HepG2 (cell line): ENCODE measurements at regions not wholly inside any gene's neighbourhood (a gene's known extent, or its start where the extent isn't known, plus 50 kb on each side); places are given as distances from the start of the nearest gene placed in this dataset.

ENCODE experiments used
- ATAC-seq: fragments of 200-7000 bp; cut with Tn5 transposase; 3 replicates; pipeline ENCODE4 v1.9.1; 2020; ENCODE audit warnings: mild to moderate bottlenecking, moderate library complexity
- BruUV-seq: library from RNA; stranded (reverse); fragments of 400-500 nt; replicated peaks from 2 replicates; lab custom pipeline; 2021; lab: Mats Ljungman, UMichigan
- CTCF ChIA-PET: fragments of 300-600 bp; formaldehyde crosslinking; extraction: SDS; loops from one replicate; lab custom pipeline; 2021; ENCODE audit warnings: low total read pairs, inconsistent platforms, low intra/inter-chr PET ratio; lab: Yijun Ruan, JAX
- POLR2A ChIA-PET: fragments of 350-600 bp; sonication (Branson Sonifier 250); formaldehyde crosslinking; loops from one replicate; lab custom pipeline; 2020; ENCODE audit warnings: antibody characterized with exemption, inconsistent platforms; lab: Yijun Ruan, JAX
- DNase-seq: peaks from one replicate; pipeline ENCODE4 v3.0.0-alpha.2; 2015; ENCODE audit warnings: low spot score
- FAIRE-seq: peaks from 3 replicates; lab custom pipeline; 2011; peaks lifted over from hg19 to GRCh38; lab: Jason Lieb, UNC
- H2AFZ ChIP-seq: one replicate; pipeline ENCODE4 v1.6.1; 2011; ENCODE audit warnings: low read length, inconsistent platforms
- H3K27ac ChIP-seq: fragments of 300-600 bp; 3 replicates; pipeline ENCODE4 v1.8.0; 2011; ENCODE audit warnings: mixed run types, mild to moderate bottlenecking, mixed read lengths, low read length, inconsistent platforms; ENCODE audit not compliant: insufficient read depth; ENCODE audit errors: extremely low read length
- H3K27me3 ChIP-seq, 2 experiments: fragments of 200-600 bp in 1 of 2; 2 replicates in 1 of 2; 3 replicates in 1 of 2; pipeline versions ENCODE4 v1.6.0 to v1.8.0; 2011; ENCODE audit warnings: low read length in 2 of 2, mild to moderate bottlenecking in 2 of 2, moderate library complexity in 2 of 2, inconsistent platforms in 1 of 2; ENCODE audit not compliant: insufficient read depth in 2 of 2, control insufficient read depth in 1 of 2
- H3K36me3 ChIP-seq, 2 experiments: fragments of 200-600 bp in 1 of 2; replicated peaks in 1 of 2; 2 replicates in 1 of 2; 3 replicates in 1 of 2; pipeline versions ENCODE4 v1.5.1 to v1.8.0; 2011; ENCODE audit warnings: low read length in 2 of 2, inconsistent platforms in 1 of 2; ENCODE audit not compliant: insufficient read depth in 2 of 2, control insufficient read depth in 1 of 2
- H3K4me1 ChIP-seq: 2 replicates; pipeline ENCODE4 v1.5.1; 2012; ENCODE audit warnings: low read length, inconsistent platforms; ENCODE audit not compliant: insufficient read depth
- H3K4me2 ChIP-seq: 2 replicates; pipeline ENCODE4 v1.6.0; 2011; ENCODE audit warnings: low read depth, low read length, inconsistent platforms
- H3K4me3 ChIP-seq, 3 experiments: fragments of 200-600 bp in 1 of 3; sonication (generic), shearing (Covaris generic) in 1 of 3; replicated peaks in 1 of 3; 2 replicates each; pipeline ENCODE4 v1.5.1; 2011 to 2016; ENCODE audit warnings: low read length in 3 of 3, inconsistent platforms in 2 of 3, low read depth in 2 of 3, mild to moderate bottlenecking in 2 of 3, control low read depth in 1 of 3, mixed read lengths in 1 of 3; ENCODE audit not compliant: insufficient read depth in 1 of 3
- H3K79me2 ChIP-seq: one replicate; pipeline ENCODE4 v1.6.1; 2011; ENCODE audit warnings: low read length, inconsistent platforms; ENCODE audit not compliant: insufficient read depth
- H3K9ac ChIP-seq: 2 replicates; pipeline ENCODE4 v1.6.0; 2011; ENCODE audit warnings: mild to moderate bottlenecking, low read depth, low read length, inconsistent platforms; ENCODE audit not compliant: insufficient read depth
- H3K9me3 ChIP-seq: 2 replicates; pipeline ENCODE4 v1.5.1; 2012; ENCODE audit warnings: mild to moderate bottlenecking, low read length
- H4K20me1 ChIP-seq: 2 replicates; pipeline ENCODE4 v1.6.0; 2011; ENCODE audit warnings: inconsistent platforms, mild to moderate bottlenecking, low read length, moderate library complexity; ENCODE audit not compliant: insufficient read depth
- GFI1 ChIP-seq: sonication (generic); formaldehyde crosslinking; IDR thresholded peaks from 2 replicates; pipeline ENCODE4 v1.5.0; 2020; ENCODE audit warnings: missing genetic modification reagents, mild to moderate bottlenecking, borderline replicate concordance
- PAF1 ChIP-seq: IDR thresholded peaks from 2 replicates; pipeline ENCODE4 v1.6.1; 2016; ENCODE audit warnings: missing genetic modification reagents, missing compliant biosample characterization
- PBX3 ChIP-seq: sonication (generic); formaldehyde crosslinking; IDR thresholded peaks from 2 replicates; pipeline ENCODE4 v1.8.1; 2023; ENCODE audit warnings: missing genetic modification reagents, inconsistent platforms, borderline replicate concordance
- YEATS2 ChIP-seq: sonication (generic); formaldehyde crosslinking; IDR thresholded peaks from 2 replicates; pipeline ENCODE4 v1.4.0; 2020; ENCODE audit warnings: missing genetic modification reagents, borderline replicate concordance
- ZC3H13 ChIP-seq: sonication (generic); formaldehyde crosslinking; IDR thresholded peaks from 2 replicates; pipeline ENCODE4 v1.8.1; 2023; ENCODE audit warnings: mild to moderate bottlenecking, missing genetic modification reagents, moderate library complexity
- ZMAT3 ChIP-seq: sonication (generic); formaldehyde crosslinking; conservative IDR thresholded peaks from 2 replicates; pipeline ENCODE4 v1.7.0; 2021; ENCODE audit warnings: missing genetic modification reagents
- ZNF776 ChIP-seq: sonication (generic); formaldehyde crosslinking; IDR thresholded peaks from 2 replicates; pipeline ENCODE4 v1.4.0; 2020; ENCODE audit warnings: mild to moderate bottlenecking, missing genetic modification reagents
- WGBS: methylation state at CpG from one replicate; pipeline ENCODE4 v1.1.6; 2017; ENCODE audit warnings: low lambda C conversion rate; 5-methylcytosine and 5-hydroxymethylcytosine counted together
- in situ Hi-C: cut with HindIII; loops from 2 replicates; pipeline ENCODE4 v1.10.0; 2017; ENCODE audit warnings: low pct_unique_long_range_greater_than_20kb; ENCODE audit not compliant: extremely low pct_ligation_motif_present
- intact Hi-C: fragments of 100-400 bp; cut with micrococcal nuclease; formaldehyde crosslinking; loops from one replicate; pipeline ENCODE4 v1.10.0; 2022; ENCODE audit not compliant: unreplicated experiment
- TF ChIP-seq, protein P1 (sequence below): sonication (generic); formaldehyde crosslinking; conservative IDR thresholded peaks from 2 replicates; pipeline ENCODE4 v1.8.1; 2023; ENCODE audit warnings: missing genetic modification reagents
- TF ChIP-seq, protein P2 (sequence below): IDR thresholded peaks from 2 replicates; pipeline ENCODE4 v1.6.1; 2016; ENCODE audit warnings: missing compliant biosample characterization, missing genetic modification reagents, borderline replicate concordance
- TF ChIP-seq, protein P3 (sequence below): sonication (generic); formaldehyde crosslinking; IDR thresholded peaks from 2 replicates; pipeline ENCODE4 v1.8.0; 2022; ENCODE audit warnings: mild to moderate bottlenecking, missing genetic modification reagents, borderline replicate concordance

DNA sequence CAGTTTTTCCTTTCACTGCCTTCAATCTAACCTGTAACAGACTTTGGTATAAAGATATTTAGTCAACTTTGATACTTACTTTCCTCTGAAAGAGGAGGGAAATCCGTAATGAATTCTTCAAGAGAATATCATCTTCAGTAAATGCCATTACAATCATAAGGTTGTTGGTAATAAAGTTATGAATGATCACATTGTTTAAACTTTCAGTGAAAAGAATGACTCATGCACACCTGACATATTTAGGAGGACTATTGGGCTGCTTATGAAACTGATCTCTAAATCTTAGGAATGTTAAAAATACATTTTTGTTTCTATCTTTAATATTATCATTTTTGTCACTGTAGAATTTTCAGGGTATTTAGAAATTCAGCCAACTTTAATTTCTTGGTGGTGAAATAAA is 474.7 kb downstream of the SLC16A7 start:
- DNase-seq, result no peak
- Histone ChIP-seq H3K9ac (no peak overlapping the region), H3K4me2 (no peak overlapping the region), H3K27ac (no peak overlapping the region), H3K36me3 (no peaks in the 10 kb centered on the region), H2AFZ (no peak overlapping the region), H3K9me3 (no peaks in the 10 kb centered on the region), H3K27me3 (no peaks in the 10 kb centered on the region; a peak in 1 of 5 replicates), H3K4me3 (no peak overlapping the region), H3K79me2 (no peaks in the 10 kb centered on the region), H3K4me1 (no peaks in the 10 kb centered on the region), H4K20me1 (no peaks in the 10 kb centered on the region)
- no peak for FAIRE-seq
- POLR2A ChIA-PET, result no interaction called here
- WGBS, result 4% methylated on average over 1 of the region's 1 CpG
- in situ Hi-C loops (no loop called here), intact Hi-C loops (no loop called here)
- ATAC-seq, result no peak
- TF ChIP-seq PBX3 (CRISPR knock-in tag) (no peak), ZMAT3 (CRISPR knock-in tag) (no peak), ZC3H13 (CRISPR knock-in tag) (no peak), ZNF776 (CRISPR knock-in tag) (no peak), YEATS2 (CRISPR knock-in tag) (no peak), GFI1 (CRISPR knock-in tag) (no peak), PAF1 (CRISPR knock-in tag) (no peak)
- TF ChIP-seq, protein P1, sequence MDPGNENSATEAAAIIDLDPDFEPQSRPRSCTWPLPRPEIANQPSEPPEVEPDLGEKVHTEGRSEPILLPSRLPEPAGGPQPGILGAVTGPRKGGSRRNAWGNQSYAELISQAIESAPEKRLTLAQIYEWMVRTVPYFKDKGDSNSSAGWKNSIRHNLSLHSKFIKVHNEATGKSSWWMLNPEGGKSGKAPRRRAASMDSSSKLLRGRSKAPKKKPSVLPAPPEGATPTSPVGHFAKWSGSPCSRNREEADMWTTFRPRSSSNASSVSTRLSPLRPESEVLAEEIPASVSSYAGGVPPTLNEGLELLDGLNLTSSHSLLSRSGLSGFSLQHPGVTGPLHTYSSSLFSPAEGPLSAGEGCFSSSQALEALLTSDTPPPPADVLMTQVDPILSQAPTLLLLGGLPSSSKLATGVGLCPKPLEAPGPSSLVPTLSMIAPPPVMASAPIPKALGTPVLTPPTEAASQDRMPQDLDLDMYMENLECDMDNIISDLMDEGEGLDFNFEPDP (CRISPR knock-in tag), result no peak
- TF ChIP-seq, protein P2, sequence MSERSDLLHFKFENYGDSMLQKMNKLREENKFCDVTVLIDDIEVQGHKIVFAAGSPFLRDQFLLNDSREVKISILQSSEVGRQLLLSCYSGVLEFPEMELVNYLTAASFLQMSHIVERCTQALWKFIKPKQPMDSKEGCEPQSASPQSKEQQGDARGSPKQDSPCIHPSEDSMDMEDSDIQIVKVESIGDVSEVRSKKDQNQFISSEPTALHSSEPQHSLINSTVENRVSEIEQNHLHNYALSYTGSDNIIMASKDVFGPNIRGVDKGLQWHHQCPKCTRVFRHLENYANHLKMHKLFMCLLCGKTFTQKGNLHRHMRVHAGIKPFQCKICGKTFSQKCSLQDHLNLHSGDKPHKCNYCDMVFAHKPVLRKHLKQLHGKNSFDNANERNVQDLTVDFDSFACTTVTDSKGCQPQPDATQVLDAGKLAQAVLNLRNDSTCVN (CRISPR knock-in tag), result no peak
- TF ChIP-seq, protein P3, sequence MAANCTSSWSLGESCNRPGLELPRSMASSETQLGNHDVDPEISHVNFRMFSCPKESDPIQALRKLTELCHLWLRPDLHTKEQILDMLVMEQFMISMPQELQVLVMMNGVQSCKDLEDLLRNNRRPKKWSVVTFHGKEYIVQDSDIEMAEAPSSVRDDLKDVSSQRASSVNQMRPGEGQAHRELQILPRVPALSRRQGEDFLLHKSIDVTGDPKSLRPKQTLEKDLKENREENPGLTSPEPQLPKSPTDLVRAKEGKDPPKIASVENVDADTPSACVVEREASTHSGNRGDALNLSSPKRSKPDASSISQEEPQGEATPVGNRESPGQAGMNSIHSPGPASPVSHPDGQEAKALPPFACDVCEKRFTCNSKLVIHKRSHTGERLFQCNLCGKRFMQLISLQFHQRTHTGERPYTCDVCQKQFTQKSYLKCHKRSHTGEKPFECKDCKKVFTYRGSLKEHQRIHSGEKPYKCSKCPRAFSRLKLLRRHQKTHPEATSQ (CRISPR knock-in tag), result no peak
- CTCF ChIA-PET, result no interaction called here
- BruUV-seq, result no TSS peak
